Neuronal stem cell (in vitro differentiated cells): ENCODE measurements at regions not wholly inside any gene's neighbourhood (a gene's known extent, or its start where the extent isn't known, plus 50 kb on each side); places are given as distances from the start of the nearest gene placed in this dataset.
"Not testable (repeated sequence)": the region's sequence is repeated elsewhere in the genome, so short reads cannot be mapped to it uniquely, and the experiment has no call there.

ENCODE experiments used
- DNase-seq: peaks from one replicate; pipeline ENCODE4 v3.0.0-alpha.2; 2013; ENCODE audit warnings: low spot score
- H2AFZ ChIP-seq: one replicate; pipeline ENCODE4 v1.6.1; 2013; ENCODE audit warnings: mild to moderate bottlenecking, low read length, inconsistent platforms
- H2AK5ac ChIP-seq: 2 replicates; pipeline ENCODE4 v1.6.1; 2013; ENCODE audit warnings: low read depth, mild to moderate bottlenecking, inconsistent platforms, low read length, moderate library complexity, mixed read lengths
- H2BK120ac ChIP-seq: 2 replicates; pipeline ENCODE4 v1.6.1; 2013; ENCODE audit warnings: low read depth, mild to moderate bottlenecking, inconsistent platforms, low read length, moderate library complexity, mixed read lengths
- H2BK12ac ChIP-seq: one replicate; pipeline ENCODE4 v1.6.1; 2013; ENCODE audit warnings: low read length, inconsistent platforms
- H2BK15ac ChIP-seq: 2 replicates; pipeline ENCODE4 v1.6.1; 2013; ENCODE audit warnings: mild to moderate bottlenecking, low read length, inconsistent platforms, mixed read lengths
- H2BK5ac ChIP-seq: one replicate; pipeline ENCODE4 v1.6.1; 2013; ENCODE audit warnings: inconsistent platforms, mild to moderate bottlenecking, low read length, moderate library complexity
- H3K14ac ChIP-seq: one replicate; pipeline ENCODE4 v1.6.1; 2013; ENCODE audit warnings: low read length, inconsistent platforms
- H3K18ac ChIP-seq: 2 replicates; pipeline ENCODE4 v1.6.1; 2013; ENCODE audit warnings: low read length, inconsistent platforms
- H3K23ac ChIP-seq: 2 replicates; pipeline ENCODE4 v1.6.1; 2013; ENCODE audit warnings: low read depth, mild to moderate bottlenecking, mixed read lengths, low read length, inconsistent platforms; ENCODE audit not compliant: poor library complexity
- H3K27ac ChIP-seq: replicated peaks from 3 replicates; pipeline ENCODE4 v1.5.1; 2013; ENCODE audit warnings: low read length, inconsistent platforms
- H3K27me3 ChIP-seq, 3 experiments: 2 replicates each; pipeline ENCODE4 v1.6.1; 2013; ENCODE audit warnings: low read length in 3 of 3, mild to moderate bottlenecking in 2 of 3, inconsistent platforms in 1 of 3, low read depth in 1 of 3, mixed read lengths in 1 of 3, moderate library complexity in 1 of 3; ENCODE audit not compliant: control insufficient read depth in 3 of 3, insufficient read depth in 3 of 3
- H3K36me3 ChIP-seq, 2 donors: replicated peaks in 1 of 2; 2 replicates each; pipeline ENCODE4 v1.6.1; 2013; ENCODE audit warnings: low read length in 2 of 2; ENCODE audit not compliant: control insufficient read depth in 2 of 2, insufficient read depth in 2 of 2
- H3K4ac ChIP-seq: 2 replicates; pipeline ENCODE4 v1.6.1; 2013; ENCODE audit warnings: inconsistent platforms, mild to moderate bottlenecking, low read length, moderate library complexity
- H3K4me1 ChIP-seq, 2 donors: 1 replicate in 1 of 2; 2 replicates in 1 of 2; pipeline ENCODE4 v1.6.1; 2013; ENCODE audit warnings: low read length in 2 of 2, low read depth in 1 of 2; ENCODE audit not compliant: control insufficient read depth in 2 of 2, insufficient read depth in 1 of 2
- H3K4me2 ChIP-seq: one replicate; pipeline ENCODE4 v1.6.1; 2013; ENCODE audit warnings: mild to moderate bottlenecking, low read length, inconsistent platforms; ENCODE audit not compliant: insufficient read depth, poor library complexity, severe bottlenecking
- H3K4me3 ChIP-seq, 2 donors: 2 replicates each; pipeline ENCODE4 v1.5.1; 2013; ENCODE audit warnings: low read length in 2 of 2, mild to moderate bottlenecking in 2 of 2, inconsistent platforms in 1 of 2, moderate library complexity in 1 of 2
- H3K79me1 ChIP-seq: one replicate; pipeline ENCODE4 v1.6.1; 2013; ENCODE audit warnings: low read depth, mild to moderate bottlenecking, inconsistent platforms, low read length, moderate library complexity
- H3K9ac ChIP-seq: one replicate; pipeline ENCODE4 v1.6.1; 2013; ENCODE audit warnings: mild to moderate bottlenecking, low read depth, low read length, inconsistent platforms; ENCODE audit not compliant: poor library complexity
- H3K9me3 ChIP-seq, 2 donors: replicated peaks in 1 of 2; 2 replicates each; pipeline versions ENCODE3 to v1.6.1; 2013; ENCODE audit warnings: low read length in 2 of 2, mild to moderate bottlenecking in 2 of 2, inconsistent platforms in 1 of 2, low read depth in 1 of 2, mixed read lengths in 1 of 2, moderate library complexity in 1 of 2; ENCODE audit not compliant: control insufficient read depth in 2 of 2, insufficient read depth in 1 of 2
- H4K8ac ChIP-seq: one replicate; pipeline ENCODE4 v1.6.1; 2013; ENCODE audit warnings: low read depth, mild to moderate bottlenecking, inconsistent platforms, low read length, moderate library complexity
- H4K91ac ChIP-seq: one replicate; pipeline ENCODE4 v1.6.1; 2013; ENCODE audit warnings: low read length, low read depth, mild to moderate bottlenecking, inconsistent platforms; ENCODE audit not compliant: poor library complexity
- WGBS, 2 donors: extraction: QIAGEN DNeasy Blood & Tissue Kit; methylation state at CpG; one replicate each; pipeline ENCODE4 v1.1.7; 2013; ENCODE audit warnings: missing lambda C conversion rate in 2 of 2, mixed read lengths in 1 of 2; ENCODE audit not compliant: insufficient read length in 2 of 2, insufficient replicate concordance in 1 of 2; ENCODE audit errors: extremely low coverage in 2 of 2; 5-methylcytosine and 5-hydroxymethylcytosine counted together

GRCh38 chr20:22521940-22522339 lies 62.4 kb downstream of the FOXA2 start:
- not testable (repeated sequence) for H3K27me3 ChIP-seq, H3K4me1 ChIP-seq, H3K4me3 ChIP-seq, H3K18ac ChIP-seq, H3K4me2 ChIP-seq, H3K9me3 ChIP-seq, H3K9ac ChIP-seq, H3K27ac ChIP-seq, H2BK15ac ChIP-seq, H2AFZ ChIP-seq, H2BK12ac ChIP-seq, DNase-seq, H2BK120ac ChIP-seq, H4K91ac ChIP-seq, H3K4ac ChIP-seq, H3K79me1 ChIP-seq, H4K8ac ChIP-seq, H3K23ac ChIP-seq, H2AK5ac ChIP-seq, H3K36me3 ChIP-seq, H2BK5ac ChIP-seq, H3K14ac ChIP-seq
- no CpG with 5 or more reads among the region's 12 CpGs for WGBS, 2 donors

- Histone ChIP-seq H4K8ac (no peak overlapping the region), H3K36me3 (no peaks in the 10 kb centered on the region), H3K27me3 (no peaks in the 10 kb centered on the region), H2BK12ac (no peak overlapping the region), H2AK5ac (no peak overlapping the region), H3K4me3 (peak overlapping the region in 1 of 2 donors; percentile 20), H3K18ac (peak overlapping the region; percentile 6), H3K9me3 (peaks cover 0 to 3% of the 10 kb centered on the region in 2 donors), H2BK15ac (no peak overlapping the region), H3K14ac (no peak overlapping the region), H2BK5ac (no peak overlapping the region), H2BK120ac (no peak overlapping the region), H2AFZ (no peak overlapping the region), H3K4ac (no peak overlapping the region), H3K4me1 (peaks cover 0 to 3% of the 10 kb centered on the region in 2 donors), H3K79me1 (no peaks in the 10 kb centered on the region), H3K23ac (no peak overlapping the region), H3K27ac (no peak overlapping the region), H3K4me2 (no peak overlapping the region), H3K9ac (no peak overlapping the region), H4K91ac (no peak overlapping the region)
- no peak for DNase-seq
- no CpG with 5 or more reads among the region's 8 CpGs for WGBS, 2 donors
Observed at GRCh38 chr20:22520381-22520780, 64.0 kb downstream of the FOXA2 start.

GRCh38 chr20:22515264-22515663 lies 69.1 kb downstream of the FOXA2 start:
- H3K4me3 ChIP-seq = no peak overlapping the region
- H3K27ac ChIP-seq = no peak overlapping the region
- no peak overlapping the region for H4K8ac ChIP-seq
- DNase-seq = no peak
- no peak overlapping the region for H2AFZ ChIP-seq
- no peak overlapping the region for H2BK5ac ChIP-seq
- no peak overlapping the region for H2AK5ac ChIP-seq
- H3K4me1 ChIP-seq = peaks cover 0 to 11% of the 10 kb centered on the region in 2 donors
- H3K14ac ChIP-seq = no peak overlapping the region
- no peak overlapping the region for H3K4me2 ChIP-seq
- no peak overlapping the region for H4K91ac ChIP-seq
- no peak overlapping the region for H3K18ac ChIP-seq
- no peaks in the 10 kb centered on the region for H3K27me3 ChIP-seq
- H2BK15ac ChIP-seq = no peak overlapping the region
- no peaks in the 10 kb centered on the region for H3K79me1 ChIP-seq
- H2BK120ac ChIP-seq = no peak overlapping the region
- no peak overlapping the region for H2BK12ac ChIP-seq
- H3K36me3 ChIP-seq = no peaks in the 10 kb centered on the region
- no peaks in the 10 kb centered on the region for H3K9me3 ChIP-seq
- no peak overlapping the region for H3K23ac ChIP-seq
- WGBS, 2 donors = no CpG with 5 or more reads among the region's 5 CpGs
- no peak overlapping the region for H3K4ac ChIP-seq
- no peak overlapping the region for H3K9ac ChIP-seq

- H3K9me3 ChIP-seq = no peaks in the 10 kb centered on the region
- no peaks in the 10 kb centered on the region for H3K36me3 ChIP-seq
- H4K8ac ChIP-seq = no peak overlapping the region
- no peak overlapping the region for H3K18ac ChIP-seq
- H3K27me3 ChIP-seq = no peaks in the 10 kb centered on the region
- no peak overlapping the region for H2AFZ ChIP-seq
- no peaks in the 10 kb centered on the region for H3K79me1 ChIP-seq
- H4K91ac ChIP-seq = no peak overlapping the region
- no CpG with 5 or more reads among the region's 4 CpGs for WGBS, 2 donors
- no peak for DNase-seq
- H2AK5ac ChIP-seq = no peak overlapping the region
- H3K4me1 ChIP-seq = peaks cover 0 to 11% of the 10 kb centered on the region in 2 donors
- H2BK5ac ChIP-seq = no peak overlapping the region
- no peak overlapping the region for H3K4ac ChIP-seq
- no peak overlapping the region for H2BK15ac ChIP-seq
- H3K23ac ChIP-seq = no peak overlapping the region
- H3K9ac ChIP-seq = no peak overlapping the region
- no peak overlapping the region for H2BK120ac ChIP-seq
- H2BK12ac ChIP-seq = no peak overlapping the region
- H3K27ac ChIP-seq = no peak overlapping the region
- no peak overlapping the region for H3K4me2 ChIP-seq
- no peak overlapping the region for H3K4me3 ChIP-seq
- no peak overlapping the region for H3K14ac ChIP-seq
Observed at GRCh38 chr20:22513574-22513973, 70.8 kb downstream of the FOXA2 start.
